Natural killer cell treated with Interleukin-12 subunit alpha and Interleukin-12 subunit beta and Interleukin-15 and Interleukin-18, amount 100 ng/mL, for 72 hours (primary cell): ENCODE measurements at regions not wholly inside any gene's neighbourhood (a gene's known extent, or its start where the extent isn't known, plus 50 kb on each side); places are given as distances from the start of the nearest gene placed in this dataset.

Experiments
- ATAC-seq, 2 donors: fragments of 150-1000 bp; cut with Tn5 transposase in 1 of 2; sonication (Bioruptor Pico), chemical (Tn5 transposase) in 1 of 2; 2 replicates each; pipeline ENCODE4 v1.10.0; 2021
- DNase-seq: peaks from one replicate; pipeline ENCODE4 v3.0.0; 2022; ENCODE audit warnings: low spot score
- H3K27ac Mint-ChIP-seq, 2 donors: 1 replicate in 1 of 2; 2 replicates in 1 of 2; pipeline ENCODE4 v1.8.0; 2022; ENCODE audit warnings: mixed read lengths in 2 of 2, mild to moderate bottlenecking in 1 of 2, moderate library complexity in 1 of 2
- H3K27me3 Mint-ChIP-seq, 2 donors: 1 replicate in 1 of 2; 2 replicates in 1 of 2; pipeline ENCODE4 v1.8.0; 2022; ENCODE audit warnings: mixed read lengths in 2 of 2
- H3K36me3 Mint-ChIP-seq: one replicate; pipeline ENCODE4 v1.8.0; 2022; ENCODE audit warnings: mixed read lengths
- H3K4me1 Mint-ChIP-seq, 2 donors: 1 replicate in 1 of 2; 2 replicates in 1 of 2; pipeline ENCODE4 v1.8.0; 2022; ENCODE audit warnings: low read depth in 2 of 2, mixed read lengths in 2 of 2, mild to moderate bottlenecking in 1 of 2
- H3K4me3 Mint-ChIP-seq: one replicate; pipeline ENCODE4 v1.8.0; 2022; ENCODE audit warnings: mixed read lengths
- H3K9me3 Mint-ChIP-seq: 2 replicates; pipeline ENCODE4 v1.8.0; 2022; ENCODE audit warnings: mixed read lengths

GRCh38 chr2:42905341-42906110 is 113.1 kb upstream of the HAAO start:
- Mint-ChIP-seq H3K36me3 (no peaks in the 10 kb centered on the region), H3K4me1 (peaks cover 0 to 5% of the 10 kb centered on the region in 2 donors), H3K9me3 (no peaks in the 10 kb centered on the region), H3K4me3 (no peak overlapping the region), H3K27me3 (peaks cover 5 to 9% of the 10 kb centered on the region in 2 donors), H3K27ac (no peak overlapping the region)
- ATAC-seq (no peak), DNase-seq (no peak)

DNA sequence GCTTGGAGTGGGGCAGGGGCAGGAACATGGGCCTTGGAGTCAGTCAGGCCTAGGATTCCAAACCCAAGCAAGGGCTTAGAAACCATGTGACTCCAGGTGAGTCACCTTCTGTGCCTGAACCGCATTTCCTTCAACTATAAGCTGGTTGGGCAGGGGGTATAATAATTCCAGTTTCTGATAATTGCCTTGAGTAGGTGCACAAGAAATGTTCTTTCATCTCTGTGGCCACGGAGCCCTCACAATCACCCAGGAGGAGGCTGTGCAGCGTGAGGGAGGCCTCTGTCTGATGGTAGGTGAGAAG is 112.1 kb upstream of the HAAO start:
- no peaks in the 10 kb centered on the region for H3K36me3 Mint-ChIP-seq
- no peak for DNase-seq
- no peak overlapping the region for H3K4me3 Mint-ChIP-seq
- H3K4me1 Mint-ChIP-seq: peaks cover 0 to 5% of the 10 kb centered on the region in 2 donors
- peaks cover 5 to 12% of the 10 kb centered on the region in 2 donors for H3K27me3 Mint-ChIP-seq
- H3K27ac Mint-ChIP-seq: no peak overlapping the region
- no peaks in the 10 kb centered on the region for H3K9me3 Mint-ChIP-seq
- no peak for ATAC-seq

- Mint-ChIP-seq H3K27me3 (peaks cover 5 to 17% of the 10 kb centered on the region in 2 donors), H3K27ac (no peak overlapping the region), H3K36me3 (no peaks in the 10 kb centered on the region), H3K4me3 (no peak overlapping the region), H3K4me1 (peaks cover 0 to 5% of the 10 kb centered on the region in 2 donors), H3K9me3 (no peaks in the 10 kb centered on the region)
- ATAC-seq: peak in 1 of 2 donors; percentile 32
- DNase-seq: no peak
Observed at GRCh38 chr2:42903821-42904575, 111.6 kb upstream of the HAAO start.

DNA sequence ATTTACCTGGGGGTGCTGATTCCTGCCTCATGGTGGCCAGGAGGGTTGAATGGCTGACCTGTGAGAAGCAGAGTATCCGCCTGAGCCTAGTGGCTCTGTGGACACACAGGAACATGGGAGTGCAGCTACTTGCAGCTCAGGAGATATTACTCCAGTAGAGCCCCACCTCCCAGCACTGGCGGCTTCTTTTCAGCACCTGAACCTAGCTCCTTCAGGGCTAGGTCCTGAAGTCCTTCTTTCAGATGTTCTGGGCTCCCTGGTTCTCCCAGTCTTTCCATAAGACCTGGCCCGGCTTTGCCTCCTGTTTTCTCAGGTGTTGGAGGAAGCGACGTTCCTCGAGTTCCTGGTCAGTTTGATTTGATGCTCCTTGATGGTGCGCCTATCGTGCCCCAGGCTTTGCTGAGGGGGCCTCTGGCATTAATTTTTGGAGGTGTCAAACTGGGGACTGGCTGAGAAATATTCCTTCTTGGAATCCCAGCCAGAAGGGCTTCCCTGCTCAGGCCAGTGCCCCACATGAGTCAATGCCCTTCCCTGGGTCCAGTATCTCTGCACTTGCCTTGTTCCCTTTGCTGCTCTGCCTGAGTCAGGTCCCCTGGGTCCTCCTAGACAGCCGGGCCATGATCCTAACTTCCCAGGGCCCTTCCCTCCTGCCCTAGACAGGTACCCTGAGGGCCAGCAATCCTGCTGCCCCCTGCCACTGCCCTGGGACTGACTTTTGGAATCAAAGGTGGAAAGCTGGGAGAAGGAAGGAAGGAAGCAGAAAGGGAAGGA is 110.7 kb upstream of the HAAO start:
- DNase-seq: no peak
- ATAC-seq: no peak
- H3K4me1 Mint-ChIP-seq: peaks cover 0 to 5% of the 10 kb centered on the region in 2 donors
- no peak overlapping the region for H3K4me3 Mint-ChIP-seq
- H3K27me3 Mint-ChIP-seq: peaks cover 5 to 17% of the 10 kb centered on the region in 2 donors
- H3K27ac Mint-ChIP-seq: no peak overlapping the region
- no peaks in the 10 kb centered on the region for H3K36me3 Mint-ChIP-seq
- H3K9me3 Mint-ChIP-seq: no peaks in the 10 kb centered on the region

DNA sequence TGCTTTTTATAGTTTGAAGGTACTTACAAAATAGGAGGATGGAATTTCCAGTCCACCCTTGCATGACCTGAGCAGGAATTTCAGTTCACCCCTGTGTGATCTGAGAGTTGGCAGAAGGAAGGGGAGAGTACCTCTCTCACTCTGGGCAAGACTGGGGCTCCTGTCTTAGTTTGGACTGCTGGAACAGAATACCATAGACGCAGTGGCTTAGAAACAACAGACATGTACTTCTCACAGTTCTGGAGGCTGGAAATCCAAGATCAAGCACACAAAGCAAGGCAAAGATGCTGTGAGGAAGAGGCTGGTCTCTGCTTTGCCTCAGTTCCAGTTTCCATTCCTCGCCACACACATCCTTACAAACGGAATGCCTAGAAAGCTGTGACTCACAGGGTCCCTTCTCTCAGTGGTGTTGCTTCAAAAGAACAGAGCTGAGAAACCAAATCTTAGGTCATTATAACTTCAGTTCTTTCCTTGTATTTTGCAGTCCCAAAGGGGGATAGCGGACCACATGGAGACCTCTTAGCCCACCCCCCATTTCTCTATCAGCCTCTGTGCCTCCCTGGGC is 108.8 kb upstream of the HAAO start:
- Mint-ChIP-seq H3K9me3 (no peaks in the 10 kb centered on the region), H3K36me3 (no peaks in the 10 kb centered on the region), H3K27ac (no peak overlapping the region), H3K4me1 (peaks cover 0 to 2% of the 10 kb centered on the region in 2 donors), H3K4me3 (no peak overlapping the region), H3K27me3 (peaks cover 1 to 13% of the 10 kb centered on the region in 2 donors)
- DNase-seq (no peak), ATAC-seq (no peak)

- no peak for DNase-seq
- no peak for ATAC-seq
- H3K4me3 Mint-ChIP-seq: no peak overlapping the region
- H3K27ac Mint-ChIP-seq: no peak overlapping the region
- no peaks in the 10 kb centered on the region for H3K36me3 Mint-ChIP-seq
- H3K9me3 Mint-ChIP-seq: no peaks in the 10 kb centered on the region
- H3K4me1 Mint-ChIP-seq: no peaks in the 10 kb centered on the region
- peaks cover 0 to 9% of the 10 kb centered on the region in 2 donors for H3K27me3 Mint-ChIP-seq
Observed at GRCh38 chr2:42900289-42900891, 108.0 kb upstream of the HAAO start.

GRCh38 chr2:42897358-42897757 is 105.0 kb upstream of the HAAO start:
- H3K36me3 Mint-ChIP-seq: no peaks in the 10 kb centered on the region
- ATAC-seq: peak in 1 of 2 donors; percentile 21

GRCh38 chr2:42895791-42896135 is 103.4 kb upstream of the HAAO start:
- ATAC-seq (no peak), DNase-seq (no peak)
- Mint-ChIP-seq H3K36me3 (no peaks in the 10 kb centered on the region), H3K4me3 (no peak overlapping the region), H3K27ac (no peak overlapping the region), H3K4me1 (no peaks in the 10 kb centered on the region), H3K27me3 (peaks cover 3 to 13% of the 10 kb centered on the region in 2 donors), H3K9me3 (no peaks in the 10 kb centered on the region)

More at GRCh38 chr2:42897358-42897757, 105.0 kb upstream of the HAAO start:
- no peaks in the 10 kb centered on the region for H3K4me1 Mint-ChIP-seq
- H3K27ac Mint-ChIP-seq: no peak overlapping the region
- H3K9me3 Mint-ChIP-seq: no peaks in the 10 kb centered on the region
- peaks cover 0 to 9% of the 10 kb centered on the region in 2 donors for H3K27me3 Mint-ChIP-seq
- no peak for DNase-seq
- H3K4me3 Mint-ChIP-seq: no peak overlapping the region

GRCh38 chr2:42895134-42895790 is 102.9 kb upstream of the HAAO start:
- Mint-ChIP-seq H3K27ac (no peak overlapping the region), H3K36me3 (no peaks in the 10 kb centered on the region), H3K27me3 (peaks cover 3 to 14% of the 10 kb centered on the region in 2 donors), H3K4me1 (no peaks in the 10 kb centered on the region), H3K9me3 (no peaks in the 10 kb centered on the region), H3K4me3 (no peak overlapping the region)
- ATAC-seq: peak; percentile 54 to 57
- no peak for DNase-seq

DNA sequence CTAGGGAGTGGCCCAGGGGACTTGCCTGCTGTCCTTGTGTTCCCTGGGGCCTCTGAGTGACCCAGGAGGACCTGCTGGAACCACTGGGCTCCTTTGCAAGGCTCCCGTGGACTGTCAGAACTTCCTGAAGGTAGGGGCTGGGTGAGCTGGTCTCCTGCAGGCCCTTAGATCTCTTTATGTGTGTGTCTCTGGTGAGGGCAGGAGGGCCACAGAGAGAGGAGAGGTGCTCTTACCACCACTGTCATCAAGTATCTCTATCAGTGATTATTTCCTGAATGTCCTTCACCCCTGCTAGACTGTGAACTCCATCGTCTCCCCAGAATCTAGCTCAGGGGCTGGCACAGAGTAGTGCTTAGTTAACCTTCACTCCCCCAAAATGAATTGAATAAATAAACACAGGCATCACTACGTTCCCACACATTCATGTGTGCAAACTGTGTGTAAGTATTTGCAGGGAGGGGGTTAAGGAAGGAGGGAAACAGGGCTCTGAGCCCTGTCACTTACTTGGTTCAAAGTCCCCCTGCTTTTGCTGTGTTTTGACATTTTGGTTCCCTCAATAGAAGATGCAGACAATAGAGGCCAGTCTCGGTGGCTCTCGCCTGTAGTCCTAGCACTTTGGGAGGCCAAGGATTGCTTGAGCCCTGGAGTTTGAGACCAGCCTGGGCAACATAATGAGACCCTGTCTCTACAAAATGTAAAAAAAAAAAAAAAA is 100.8 kb upstream of the HAAO start:
- H3K27ac Mint-ChIP-seq: no peak overlapping the region
- no peaks in the 10 kb centered on the region for H3K36me3 Mint-ChIP-seq
- DNase-seq: no peak

GRCh38 chr2:42890791-42891355 is 98.5 kb upstream of the HAAO start:
- H3K4me3 Mint-ChIP-seq: no peak overlapping the region
- H3K27ac Mint-ChIP-seq: no peak overlapping the region
- no peaks in the 10 kb centered on the region for H3K36me3 Mint-ChIP-seq
- ATAC-seq: no peak
- H3K4me1 Mint-ChIP-seq: no peaks in the 10 kb centered on the region
- peaks cover 3 to 6% of the 10 kb centered on the region in 2 donors for H3K27me3 Mint-ChIP-seq
- DNase-seq: no peak
- no peaks in the 10 kb centered on the region for H3K9me3 Mint-ChIP-seq

More for the DNA sequence above, 100.8 kb upstream of the HAAO start:
- Mint-ChIP-seq H3K27me3 (peaks cover 3 to 6% of the 10 kb centered on the region in 2 donors), H3K9me3 (no peaks in the 10 kb centered on the region), H3K4me1 (no peaks in the 10 kb centered on the region), H3K4me3 (no peak overlapping the region)
- ATAC-seq: no peak
